Stimulated activated CD4-positive, alpha-beta T cell treated with anti-CD3 and anti-CD28 coated beads, Interleukin-4, amount 100 ng/mL, for 48 hours (primary cell): ENCODE measurements at regions not wholly inside any gene's neighbourhood (a gene's known extent, or its start where the extent isn't known, plus 50 kb on each side); places are given as distances from the start of the nearest gene placed in this dataset.

ENCODE experiments used
- DNase-seq, 2 donors: peaks; one replicate each; pipeline ENCODE4 v3.0.0-alpha.2; 2020; ENCODE audit warnings: low read depth in 2 of 2

- DNase-seq: no peak
These were observed 670.2 kb upstream of the CITED2 start for GRCh38 chr6:140044626-140045025.

GRCh38 chr6:140043762-140044378, 669.4 kb upstream of the CITED2 start:
- no peak for DNase-seq

GRCh38 chr6:140043357-140043756, 668.9 kb upstream of the CITED2 start:
- DNase-seq: no peak

GRCh38 chr6:140041571-140042332, 667.3 kb upstream of the CITED2 start:
- no peak for DNase-seq

- DNase-seq: no peak
These were observed 666.6 kb upstream of the CITED2 start for GRCh38 chr6:140041056-140041455.

GRCh38 chr6:140040396-140040795, 665.9 kb upstream of the CITED2 start:
- DNase-seq: no peak

GRCh38 chr6:140039364-140039763, 664.9 kb upstream of the CITED2 start:
- no peak for DNase-seq

GRCh38 chr6:140036196-140036595, 661.7 kb upstream of the CITED2 start:
- no peak for DNase-seq

GRCh38 chr6:140032189-140032588, 657.7 kb upstream of the CITED2 start:
- DNase-seq: no peak

GRCh38 chr6:140029551-140029950, 655.1 kb upstream of the CITED2 start:
- no peak for DNase-seq

GRCh38 chr6:140027219-140027618, 652.8 kb upstream of the CITED2 start:
- no peak for DNase-seq

GRCh38 chr6:140026546-140026945, 652.1 kb upstream of the CITED2 start:
- DNase-seq: no peak

GRCh38 chr6:140025171-140025570, 650.7 kb upstream of the CITED2 start:
- DNase-seq: no peak

GRCh38 chr6:140020207-140020791, 645.9 kb upstream of the CITED2 start:
- DNase-seq: no peak

GRCh38 chr6:140018588-140018987, 644.1 kb upstream of the CITED2 start:
- no peak for DNase-seq

- no peak for DNase-seq
These were observed 643.0 kb upstream of the CITED2 start for GRCh38 chr6:140017470-140017869.

- no peak for DNase-seq
These were observed 637.7 kb upstream of the CITED2 start for GRCh38 chr6:140012150-140012549.

- DNase-seq: no peak
These were observed 637.1 kb upstream of the CITED2 start for GRCh38 chr6:140011537-140011936.

GRCh38 chr6:140009286-140009685, 634.8 kb upstream of the CITED2 start:
- no peak for DNase-seq

GRCh38 chr6:140007525-140007924, 633.1 kb upstream of the CITED2 start:
- DNase-seq: no peak

- no peak for DNase-seq
These were observed 628.8 kb upstream of the CITED2 start for GRCh38 chr6:140003217-140003616.

GRCh38 chr6:140002396-140003022, 628.1 kb upstream of the CITED2 start:
- no peak for DNase-seq
